ENCODE measurements at regions not wholly inside any gene's neighbourhood (a gene's known extent, or its start where the extent isn't known, plus 50 kb on each side); places are given as distances from the start of the nearest gene placed in this dataset.

DNA sequence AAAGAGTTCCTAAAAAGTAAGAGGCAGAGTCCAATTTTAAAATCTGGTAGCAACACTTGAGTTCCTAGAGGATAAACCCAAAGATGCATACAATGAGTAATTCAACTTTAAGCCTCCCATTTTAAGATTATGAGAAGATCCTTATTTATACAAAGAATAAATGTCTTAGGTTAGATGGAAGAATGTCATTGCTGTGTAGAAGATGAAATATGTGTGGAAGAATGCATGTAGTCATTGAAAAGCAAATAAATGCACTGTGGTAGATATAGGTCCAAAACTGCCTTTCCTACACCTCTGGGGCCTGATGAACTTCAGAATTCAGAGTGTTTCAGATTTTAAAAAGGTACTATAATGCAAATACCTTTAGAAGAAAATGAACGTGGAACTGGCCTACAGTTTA, 58.7 kb upstream of the LRP1B start:
- Histone ChIP-seq H3K4me2 (no peak overlapping the region), H3F3A (replicated peaks; ENCODE audit: insufficient read depth) (peaks cover 28% of the 10 kb centered on the region), H3K9ac (no peak overlapping the region), H2AFZ (ENCODE audit: low read depth) (no peak overlapping the region), H3K9me2 (no peaks in the 10 kb centered on the region), H4K20me1 (ENCODE audit: insufficient read depth) (no peaks in the 10 kb centered on the region), H3K4me3 (ENCODE audit: low read depth in 2 of 2, low read length in 1 of 2) (no peak overlapping the region), H3K4me1 (ENCODE audit: control insufficient read depth in 1 of 2, insufficient read depth in 2 of 2, low read depth in 1 of 2, low read length in 1 of 2) (peaks cover 3 to 32% of the 10 kb centered on the region in 2 experiments), H3K27me3 (ENCODE audit: insufficient read depth) (no peaks in the 10 kb centered on the region), H3K9me3 (no peaks in the 10 kb centered on the region), H3K27ac (ENCODE audit: low read depth in 2 of 2, low read length in 1 of 2) (peak overlapping the region in 1 of 2 experiments; percentile 58; a peak in 2 of 4 replicates), H3K79me2 (ENCODE audit: insufficient read depth) (no peaks in the 10 kb centered on the region), H3K36me3 (replicated peaks in 1 of 2; ENCODE audit: control insufficient read depth in 1 of 2, insufficient read depth in 2 of 2, low read length in 1 of 2) (no peaks in the 10 kb centered on the region)
- no peak for TF ChIP-seq EP300 (IDR thresholded peaks at IDR 0.05; ENCODE audit: borderline replicate concordance in 1 of 2, low read depth in 1 of 2, low read length in 1 of 2)
- POLR2A ChIA-PET, result no interaction called here
- WGBS (ENCODE audit: low lambda C conversion rate), result 79% methylated on average over 1 of the region's 1 CpG
- CTCF ChIA-PET, result interaction anchor here (1.9 kb wide), 1 partner anchor 8 kb away, joined by 6 read pairs; no protein-coding TSS in a partner anchor
- DNase-seq, result no peak

DNA sequence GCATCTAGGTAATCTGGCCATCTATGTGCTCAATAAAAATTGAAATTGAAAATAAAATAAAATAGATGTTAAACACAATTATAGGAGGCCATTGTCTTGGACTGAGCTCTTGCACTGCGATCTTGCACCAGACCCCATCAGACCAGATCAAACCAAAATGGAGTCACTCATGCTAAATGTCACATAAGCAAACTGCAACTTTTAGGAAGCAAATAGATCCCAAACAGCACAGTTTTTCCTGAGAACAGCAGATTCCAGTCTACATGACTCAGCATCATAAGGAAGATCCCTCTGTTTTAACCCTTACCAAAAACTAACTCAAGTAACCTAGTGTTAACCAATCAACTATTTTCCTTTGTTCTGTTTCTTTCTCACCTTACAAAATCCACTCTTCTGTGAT, 57.7 kb upstream of the LRP1B start:
- ChIA-PET CTCF (no interaction called here), POLR2A (no interaction called here)
- no peaks in the 10 kb centered on the region for H3K9me3 ChIP-seq
- H3K9ac ChIP-seq, result no peak overlapping the region
- no peak overlapping the region for H3K4me2 ChIP-seq
- peaks cover 28% of the 10 kb centered on the region for H3F3A ChIP-seq (replicated peaks; ENCODE audit: insufficient read depth)
- H3K36me3 ChIP-seq (replicated peaks in 1 of 2; ENCODE audit: control insufficient read depth in 1 of 2, insufficient read depth in 2 of 2, low read length in 1 of 2), result no peaks in the 10 kb centered on the region
- no peaks in the 10 kb centered on the region for H3K79me2 ChIP-seq (ENCODE audit: insufficient read depth)
- H3K4me1 ChIP-seq (ENCODE audit: control insufficient read depth in 1 of 2, insufficient read depth in 2 of 2, low read depth in 1 of 2, low read length in 1 of 2), result peaks cover 3 to 32% of the 10 kb centered on the region in 2 experiments
- no peaks in the 10 kb centered on the region for H4K20me1 ChIP-seq (ENCODE audit: insufficient read depth)
- DNase-seq, result no peak
- no peak overlapping the region for H3K4me3 ChIP-seq (ENCODE audit: low read depth in 2 of 2, low read length in 1 of 2)
- H3K27ac ChIP-seq (ENCODE audit: low read depth in 2 of 2, low read length in 1 of 2), result no peak overlapping the region
- H3K27me3 ChIP-seq (ENCODE audit: insufficient read depth), result no peaks in the 10 kb centered on the region
- no peaks in the 10 kb centered on the region for H3K9me2 ChIP-seq
- TF ChIP-seq TAF1 (IDR thresholded peaks at IDR 0.05; ENCODE audit: borderline replicate concordance, low read depth, low read length), result no peak
- TF ChIP-seq FOSL2 (IDR thresholded peaks at IDR 0.05; ENCODE audit: borderline replicate concordance, low read depth), result no peak
- peak; percentile 21; the same call in 1 of the 2 replicates for TF ChIP-seq YY1 (IDR thresholded peaks at IDR 0.05; ENCODE audit: low read depth)
- peak overlapping the region; percentile 57; the same call in 1 of the 2 replicates for H2AFZ ChIP-seq (ENCODE audit: low read depth)
- 100% methylated on average over 1 of the region's 1 CpG for WGBS (ENCODE audit: low lambda C conversion rate)

DNA sequence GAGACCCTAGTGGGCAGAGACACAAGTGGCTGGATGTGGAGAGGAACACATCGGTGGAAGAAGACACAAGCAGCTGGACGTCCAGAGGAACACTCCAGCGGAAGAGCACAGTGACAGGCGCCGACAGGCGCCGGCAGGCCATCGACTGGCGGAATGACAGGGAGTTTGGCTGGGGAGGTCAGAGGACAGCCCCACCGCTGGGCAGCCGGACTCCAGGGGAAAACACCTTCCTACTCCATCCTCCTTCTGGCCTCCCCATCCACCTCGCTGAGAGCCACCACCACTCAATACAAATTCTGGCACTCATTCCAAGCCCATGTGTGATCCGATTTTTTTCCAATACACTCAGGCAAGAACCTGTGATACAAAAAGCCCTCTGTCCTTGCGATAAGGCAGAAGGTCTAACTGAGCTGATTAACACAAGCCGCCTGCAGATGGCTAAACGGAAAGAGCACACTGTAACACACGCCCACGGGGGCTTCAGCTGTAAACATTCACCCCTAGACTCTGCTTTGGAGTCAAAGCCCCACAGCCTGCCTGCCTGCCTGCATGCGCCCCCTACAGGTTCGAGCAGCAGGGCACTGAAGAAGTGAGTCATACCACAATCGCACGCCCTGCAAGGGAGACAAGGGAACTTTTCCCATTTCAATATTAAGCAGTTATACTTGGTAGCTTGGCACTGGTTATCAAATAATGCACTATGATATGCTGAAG, 50.2 kb upstream of the LRP1B start:
- no peaks in the 10 kb centered on the region for H3K79me2 ChIP-seq (ENCODE audit: insufficient read depth)
- H3K27me3 ChIP-seq (ENCODE audit: insufficient read depth), result no peaks in the 10 kb centered on the region
- ChIA-PET POLR2A (no interaction called here), CTCF (interaction anchor here (0.6 to 2.0 kb wide), 5 partner anchors 10 to 423 kb away, joined by 3 to 6 read pairs (median 4); no protein-coding TSS in a partner anchor)
- no peaks in the 10 kb centered on the region for H3K9me3 ChIP-seq
- no peaks in the 10 kb centered on the region for H3K9me2 ChIP-seq
- H3K4me2 ChIP-seq, result no peak overlapping the region
- H3F3A ChIP-seq (replicated peaks; ENCODE audit: insufficient read depth), result peaks cover 7% of the 10 kb centered on the region
- peak overlapping the region in 1 of 2 experiments; percentile 36; a peak in 1 of 4 replicates for H3K4me3 ChIP-seq (ENCODE audit: low read depth in 2 of 2, low read length in 1 of 2)
- H3K9ac ChIP-seq, result no peak overlapping the region
- H4K20me1 ChIP-seq (ENCODE audit: insufficient read depth), result no peaks in the 10 kb centered on the region
- H3K4me1 ChIP-seq (ENCODE audit: control insufficient read depth in 1 of 2, insufficient read depth in 2 of 2, low read depth in 1 of 2, low read length in 1 of 2), result peaks cover 11 to 28% of the 10 kb centered on the region in 2 experiments
- no peak overlapping the region; a peak in 1 of 4 replicates for H3K27ac ChIP-seq (ENCODE audit: low read depth in 2 of 2, low read length in 1 of 2)
- H3K36me3 ChIP-seq (replicated peaks in 1 of 2; ENCODE audit: control insufficient read depth in 1 of 2, insufficient read depth in 2 of 2, low read length in 1 of 2), result no peaks in the 10 kb centered on the region
- WGBS (ENCODE audit: low lambda C conversion rate), result 90% methylated on average over 18 of the region's 22 CpGs
- no peak overlapping the region for H2AFZ ChIP-seq (ENCODE audit: low read depth)
- no peak for DNase-seq
- TF ChIP-seq, protein P1, sequence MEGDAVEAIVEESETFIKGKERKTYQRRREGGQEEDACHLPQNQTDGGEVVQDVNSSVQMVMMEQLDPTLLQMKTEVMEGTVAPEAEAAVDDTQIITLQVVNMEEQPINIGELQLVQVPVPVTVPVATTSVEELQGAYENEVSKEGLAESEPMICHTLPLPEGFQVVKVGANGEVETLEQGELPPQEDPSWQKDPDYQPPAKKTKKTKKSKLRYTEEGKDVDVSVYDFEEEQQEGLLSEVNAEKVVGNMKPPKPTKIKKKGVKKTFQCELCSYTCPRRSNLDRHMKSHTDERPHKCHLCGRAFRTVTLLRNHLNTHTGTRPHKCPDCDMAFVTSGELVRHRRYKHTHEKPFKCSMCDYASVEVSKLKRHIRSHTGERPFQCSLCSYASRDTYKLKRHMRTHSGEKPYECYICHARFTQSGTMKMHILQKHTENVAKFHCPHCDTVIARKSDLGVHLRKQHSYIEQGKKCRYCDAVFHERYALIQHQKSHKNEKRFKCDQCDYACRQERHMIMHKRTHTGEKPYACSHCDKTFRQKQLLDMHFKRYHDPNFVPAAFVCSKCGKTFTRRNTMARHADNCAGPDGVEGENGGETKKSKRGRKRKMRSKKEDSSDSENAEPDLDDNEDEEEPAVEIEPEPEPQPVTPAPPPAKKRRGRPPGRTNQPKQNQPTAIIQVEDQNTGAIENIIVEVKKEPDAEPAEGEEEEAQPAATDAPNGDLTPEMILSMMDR (IDR thresholded peaks at IDR 0.05), result peak; percentile 52
- TF ChIP-seq RAD21 (IDR thresholded peaks at IDR 0.05; ENCODE audit: low read length), result peak; percentile 28
- no peak for TF ChIP-seq POLR2AphosphoS5 (IDR thresholded peaks at IDR 0.05; ENCODE audit: low read depth, low read length)
- no peak for TF ChIP-seq NFIC (IDR thresholded peaks at IDR 0.05; ENCODE audit: borderline replicate concordance)
- TF ChIP-seq EZH2phosphoT487 (IDR thresholded peaks at IDR 0.05; ENCODE audit: borderline replicate concordance, low read depth), result no peak
- no peak for TF ChIP-seq FOXM1 (IDR thresholded peaks at IDR 0.05; ENCODE audit: low read depth)
- TF ChIP-seq YY1 (IDR thresholded peaks at IDR 0.05; ENCODE audit: low read depth), result no peak
- TF ChIP-seq FOSL2 (IDR thresholded peaks at IDR 0.05; ENCODE audit: borderline replicate concordance, low read depth), result peak; percentile 42; the same call in 1 of the 2 replicates
- TF ChIP-seq, protein P2, sequence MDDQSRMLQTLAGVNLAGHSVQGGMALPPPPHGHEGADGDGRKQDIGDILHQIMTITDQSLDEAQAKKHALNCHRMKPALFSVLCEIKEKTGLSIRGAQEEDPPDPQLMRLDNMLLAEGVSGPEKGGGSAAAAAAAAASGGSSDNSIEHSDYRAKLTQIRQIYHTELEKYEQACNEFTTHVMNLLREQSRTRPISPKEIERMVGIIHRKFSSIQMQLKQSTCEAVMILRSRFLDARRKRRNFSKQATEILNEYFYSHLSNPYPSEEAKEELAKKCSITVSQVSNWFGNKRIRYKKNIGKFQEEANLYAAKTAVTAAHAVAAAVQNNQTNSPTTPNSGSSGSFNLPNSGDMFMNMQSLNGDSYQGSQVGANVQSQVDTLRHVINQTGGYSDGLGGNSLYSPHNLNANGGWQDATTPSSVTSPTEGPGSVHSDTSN (IDR thresholded peaks at IDR 0.05), result no peak
- TF ChIP-seq TEAD4 (IDR thresholded peaks at IDR 0.05; ENCODE audit: borderline replicate concordance, insufficient read depth), result no peak
- no peak for TF ChIP-seq RCOR1 (IDR thresholded peaks at IDR 0.05; ENCODE audit: low read length)
- TF ChIP-seq FOXJ3 (CRISPR knock-in tag; IDR thresholded peaks at IDR 0.05), result no peak
- no peak for TF ChIP-seq TAF1 (IDR thresholded peaks at IDR 0.05; ENCODE audit: borderline replicate concordance, low read depth, low read length)
- no peak for TF ChIP-seq TCF12 (IDR thresholded peaks at IDR 0.05)
- no peak for TF ChIP-seq RXRA (IDR thresholded peaks at IDR 0.05; ENCODE audit: borderline replicate concordance, low read depth)
- TF ChIP-seq EP300 (IDR thresholded peaks at IDR 0.05; ENCODE audit: borderline replicate concordance in 1 of 2, low read depth in 1 of 2, low read length in 1 of 2), result no peak
- TF ChIP-seq SMC3 (IDR thresholded peaks at IDR 0.05; ENCODE audit: low read depth, low read length), result no peak
- TF ChIP-seq, protein P3, sequence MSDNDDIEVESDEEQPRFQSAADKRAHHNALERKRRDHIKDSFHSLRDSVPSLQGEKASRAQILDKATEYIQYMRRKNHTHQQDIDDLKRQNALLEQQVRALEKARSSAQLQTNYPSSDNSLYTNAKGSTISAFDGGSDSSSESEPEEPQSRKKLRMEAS (IDR thresholded peaks at IDR 0.05; ENCODE audit: low read depth), result no peak
